ENCODE measurements at regions not wholly inside any gene's neighbourhood (a gene's known extent, or its start where the extent isn't known, plus 50 kb on each side); places are given as distances from the start of the nearest gene placed in this dataset.

- TF ChIP-seq CTCF (IDR thresholded peaks at IDR 0.05; ENCODE audit: poor library complexity) = no peak
- TF ChIP-seq EZH2phosphoT487 (IDR thresholded peaks at IDR 0.05; ENCODE audit: low read depth, severe bottlenecking, unreplicated experiment) = no peak
Measured at GRCh38 chr6:167669553-167669849, 157.2 kb upstream of the AFDN start.

All from hepatocyte (in vitro differentiated cells).